ENCODE measurements at regions not wholly inside any gene's neighbourhood (a gene's known extent, or its start where the extent isn't known, plus 50 kb on each side); places are given as distances from the start of the nearest gene placed in this dataset.

DNA sequence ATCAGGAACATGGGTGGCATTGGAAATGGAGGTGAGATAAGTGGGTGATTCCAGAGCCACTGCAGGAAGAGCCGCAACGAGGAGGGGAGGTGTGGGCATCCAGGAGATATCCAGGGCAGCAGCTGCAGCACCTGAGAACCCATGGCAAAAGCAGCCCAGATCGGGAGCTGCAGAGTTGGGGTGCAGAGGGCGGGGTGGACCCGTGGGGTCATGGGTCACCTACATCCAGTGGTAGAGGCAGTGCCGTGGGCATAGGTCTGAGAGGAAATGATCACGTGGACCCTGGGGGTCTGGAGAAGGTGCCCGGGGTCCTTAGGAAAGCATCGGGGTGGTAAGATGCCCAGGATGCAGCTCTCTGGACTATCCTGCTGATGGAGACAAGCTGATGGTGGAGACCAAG is 530.0 kb downstream of the GLRX3 start:
- ChIA-PET CTCF (no interaction called here), POLR2A (no interaction called here)
- Mint-ChIP-seq H3K27me3 (no peaks in the 10 kb centered on the region), H3K4me1 (no peaks in the 10 kb centered on the region), H3K4me3 (no peak overlapping the region), H3K27ac (no peak overlapping the region), H3K9me3 (no peaks in the 10 kb centered on the region), H3K36me3 (ENCODE audit: low read depth) (no peaks in the 10 kb centered on the region)
- no peak for DNase-seq

DNA sequence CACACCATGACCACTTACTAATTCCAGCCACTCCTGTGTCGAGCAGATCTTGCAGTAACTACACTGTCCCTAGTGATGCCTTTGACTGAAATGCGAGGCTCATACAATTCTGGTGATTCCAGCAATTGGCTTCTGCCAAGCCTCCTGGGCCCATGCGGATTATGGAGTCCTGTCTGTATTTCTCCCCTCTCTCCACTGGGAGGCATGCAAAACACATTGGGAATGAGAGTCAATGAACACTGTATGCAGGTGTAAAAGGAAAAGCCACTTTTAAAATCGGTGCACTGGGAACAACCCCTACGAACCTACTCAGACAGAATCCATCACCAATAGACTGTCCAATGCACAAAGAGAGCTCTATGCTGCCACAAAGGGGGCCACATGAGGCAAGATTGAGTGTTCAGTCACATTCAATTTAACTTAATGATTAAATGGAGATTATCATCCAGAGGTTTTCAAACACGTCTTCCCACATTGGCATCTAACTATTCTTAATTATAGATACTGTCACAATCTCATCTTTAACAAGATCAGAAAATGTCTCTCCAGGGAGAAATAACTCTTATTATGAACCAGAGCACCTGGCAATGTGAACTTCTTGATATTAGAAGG is 550.6 kb downstream of the GLRX3 start:
- no peak for DNase-seq
- POLR2A ChIA-PET = no interaction called here

DNA sequence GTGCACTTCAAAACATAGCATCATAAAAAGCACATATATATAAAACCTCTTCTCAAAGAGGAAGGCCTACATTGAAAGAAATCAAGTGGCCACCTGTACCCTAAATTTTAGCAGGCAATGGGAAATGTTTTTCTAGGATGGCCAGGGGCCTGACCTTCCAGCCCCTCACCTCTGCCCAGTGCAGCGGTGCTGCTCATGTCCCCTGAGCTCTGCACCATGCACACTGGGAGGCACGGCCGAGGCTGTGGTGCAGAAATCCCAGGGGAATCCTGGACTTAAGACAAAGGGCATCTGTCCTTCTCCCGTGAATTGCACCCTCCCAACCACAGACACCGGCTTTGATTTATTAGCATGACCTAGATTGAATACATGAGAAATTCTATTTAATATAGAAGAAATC is 551.4 kb downstream of the GLRX3 start:
- no peaks in the 10 kb centered on the region for H3K27me3 Mint-ChIP-seq
- ChIA-PET POLR2A (no interaction called here), CTCF (no interaction called here)
- peaks cover 3% of the 10 kb centered on the region for H3K9me3 Mint-ChIP-seq
- H3K36me3 Mint-ChIP-seq (ENCODE audit: low read depth) = no peaks in the 10 kb centered on the region
- no peak for DNase-seq
- no peak overlapping the region for H3K27ac Mint-ChIP-seq
- no peaks in the 10 kb centered on the region for H3K4me1 Mint-ChIP-seq
- no peak overlapping the region for H3K4me3 Mint-ChIP-seq

More for the DNA sequence above, 550.6 kb downstream of the GLRX3 start:
- Mint-ChIP-seq H3K9me3 (peaks cover 3% of the 10 kb centered on the region), H3K4me1 (no peaks in the 10 kb centered on the region), H3K4me3 (no peak overlapping the region), H3K36me3 (ENCODE audit: low read depth) (no peaks in the 10 kb centered on the region), H3K27ac (no peak overlapping the region), H3K27me3 (no peaks in the 10 kb centered on the region)
- CTCF ChIA-PET = no interaction called here

- Mint-ChIP-seq H3K36me3 (ENCODE audit: low read depth) (no peaks in the 10 kb centered on the region), H3K4me1 (no peaks in the 10 kb centered on the region), H3K4me3 (no peak overlapping the region), H3K27me3 (no peaks in the 10 kb centered on the region), H3K9me3 (no peaks in the 10 kb centered on the region), H3K27ac (no peak overlapping the region)
- no peak for DNase-seq
- CTCF ChIA-PET = no interaction called here
- POLR2A ChIA-PET = no interaction called here
Observed at GRCh38 chr10:130689743-130690626, 553.8 kb downstream of the GLRX3 start.

DNA sequence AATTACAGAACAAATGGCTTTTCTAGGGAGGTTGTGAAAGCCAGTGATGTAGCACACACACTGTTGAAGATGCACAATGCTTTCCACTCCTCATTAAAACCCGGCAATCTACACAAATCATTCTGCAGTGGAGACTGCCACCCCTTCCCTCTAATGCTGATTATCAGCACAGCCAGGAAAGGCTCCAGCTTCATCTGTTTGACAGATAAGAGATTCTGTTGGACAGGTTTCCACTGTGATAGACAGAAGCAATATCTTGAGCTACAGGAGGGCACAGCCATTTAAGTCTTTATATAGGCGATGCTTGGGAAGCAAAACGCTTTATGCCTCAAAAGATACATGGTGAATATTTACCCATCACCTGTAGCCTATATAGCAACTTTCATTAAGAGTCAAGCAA is 555.6 kb downstream of the GLRX3 start:
- Mint-ChIP-seq H3K27ac (no peak overlapping the region), H3K4me1 (no peaks in the 10 kb centered on the region)

DNA sequence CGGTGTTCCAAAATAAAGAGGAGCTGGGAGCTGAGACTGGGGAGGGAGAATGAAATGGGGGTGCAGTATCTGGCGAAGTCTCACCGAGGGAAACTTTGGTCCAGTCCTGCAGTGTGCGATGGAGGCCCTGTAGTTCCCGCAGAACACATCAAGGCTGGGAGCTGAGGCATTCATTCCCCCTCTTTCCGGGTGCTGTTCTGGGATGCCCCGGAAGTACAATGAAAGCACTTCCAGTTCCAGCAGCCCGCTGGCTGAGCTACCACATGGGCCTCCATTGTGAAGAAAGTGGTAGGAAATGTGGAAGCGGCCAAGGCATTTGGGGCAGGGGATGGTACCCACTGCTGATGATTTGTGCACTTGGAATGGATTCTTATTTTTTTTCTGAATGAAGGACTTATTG is 560.7 kb downstream of the GLRX3 start:
- H3K36me3 Mint-ChIP-seq (ENCODE audit: low read depth) = no peaks in the 10 kb centered on the region
- H3K9me3 Mint-ChIP-seq = no peaks in the 10 kb centered on the region
- no peak overlapping the region for H3K27ac Mint-ChIP-seq
- POLR2A ChIA-PET = no interaction called here
- H3K4me3 Mint-ChIP-seq = no peak overlapping the region
- no peak for DNase-seq
- CTCF ChIA-PET = no interaction called here
- H3K27me3 Mint-ChIP-seq = no peaks in the 10 kb centered on the region
- H3K4me1 Mint-ChIP-seq = no peaks in the 10 kb centered on the region

More for the DNA sequence above, 555.6 kb downstream of the GLRX3 start:
- CTCF ChIA-PET = no interaction called here
- no peak overlapping the region for H3K4me3 Mint-ChIP-seq
- no peaks in the 10 kb centered on the region for H3K9me3 Mint-ChIP-seq
- H3K27me3 Mint-ChIP-seq = no peaks in the 10 kb centered on the region
- DNase-seq = no peak
- no peaks in the 10 kb centered on the region for H3K36me3 Mint-ChIP-seq (ENCODE audit: low read depth)
- POLR2A ChIA-PET = no interaction called here

DNA sequence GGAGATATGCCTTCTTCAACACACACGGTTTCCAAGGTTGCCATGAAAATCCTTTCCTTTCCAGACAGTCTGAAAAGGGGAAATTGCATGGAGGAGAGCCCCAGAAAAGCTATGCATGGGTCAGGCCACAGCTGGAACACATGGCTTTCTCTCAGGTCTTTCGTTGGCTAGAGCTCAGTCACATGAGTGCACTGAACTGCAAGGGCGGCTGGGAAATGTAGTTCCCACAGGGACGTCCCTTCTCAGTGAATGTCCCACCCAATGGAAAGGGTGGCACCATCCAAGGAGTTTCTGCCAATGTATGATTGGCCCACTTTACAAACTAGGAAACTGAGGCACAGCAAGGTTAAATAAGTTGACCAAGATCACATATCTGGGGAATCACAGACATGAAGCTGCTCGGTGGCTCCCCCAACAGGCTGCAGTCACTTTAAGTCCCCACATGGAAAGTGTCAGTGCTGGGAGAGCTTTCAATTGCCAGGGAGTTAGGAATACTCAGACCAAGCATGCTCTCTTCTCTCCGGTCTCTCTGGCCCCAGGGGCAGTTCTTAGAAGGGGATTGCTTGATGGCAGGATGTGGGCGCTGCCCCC is 571.3 kb downstream of the GLRX3 start:
- H3K4me3 Mint-ChIP-seq = no peak overlapping the region
- DNase-seq = no peak
- H3K36me3 Mint-ChIP-seq (ENCODE audit: low read depth) = no peaks in the 10 kb centered on the region
- no peak overlapping the region for H3K27ac Mint-ChIP-seq
- no peaks in the 10 kb centered on the region for H3K27me3 Mint-ChIP-seq
- ChIA-PET POLR2A (no interaction called here), CTCF (no interaction called here)
- no peaks in the 10 kb centered on the region for H3K9me3 Mint-ChIP-seq
- H3K4me1 Mint-ChIP-seq = no peaks in the 10 kb centered on the region

GRCh38 chr10:130708465-130709070 is 572.4 kb downstream of the GLRX3 start:
- no peaks in the 10 kb centered on the region for H3K9me3 Mint-ChIP-seq
- DNase-seq = no peak
- H3K4me1 Mint-ChIP-seq = no peaks in the 10 kb centered on the region
- no peaks in the 10 kb centered on the region for H3K27me3 Mint-ChIP-seq
- ChIA-PET POLR2A (no interaction called here), CTCF (no interaction called here)
- H3K4me3 Mint-ChIP-seq = no peak overlapping the region
- no peak overlapping the region for H3K27ac Mint-ChIP-seq
- no peaks in the 10 kb centered on the region for H3K36me3 Mint-ChIP-seq (ENCODE audit: low read depth)

GRCh38 chr10:130709415-130709814 is 573.2 kb downstream of the GLRX3 start:
- no peaks in the 10 kb centered on the region for H3K36me3 Mint-ChIP-seq (ENCODE audit: low read depth)
- no peaks in the 10 kb centered on the region for H3K27me3 Mint-ChIP-seq
- no peak for DNase-seq
- no peak overlapping the region for H3K4me3 Mint-ChIP-seq
- CTCF ChIA-PET = no interaction called here
- no peaks in the 10 kb centered on the region for H3K4me1 Mint-ChIP-seq
- no peak overlapping the region for H3K27ac Mint-ChIP-seq
- POLR2A ChIA-PET = no interaction called here
- H3K9me3 Mint-ChIP-seq = no peaks in the 10 kb centered on the region

DNA sequence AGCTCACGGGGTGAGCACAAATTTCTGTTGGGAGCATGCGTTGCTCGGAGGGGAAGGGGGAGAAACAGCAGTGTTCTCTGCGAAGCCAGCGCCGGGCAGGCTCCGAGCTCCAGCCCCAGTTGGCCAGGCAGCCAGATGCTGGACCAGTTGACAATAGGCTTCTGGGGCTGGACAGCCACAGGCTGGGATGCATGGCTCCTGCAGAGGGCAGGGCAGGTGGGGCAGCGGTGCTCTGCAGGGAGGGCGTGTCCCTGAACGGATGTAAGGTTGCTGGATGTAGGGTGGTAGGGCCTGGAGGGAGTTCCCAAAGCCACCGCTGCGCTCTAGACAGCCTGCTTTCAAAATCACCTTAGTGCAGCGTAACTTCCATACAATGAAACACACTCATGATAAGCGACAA is 574.9 kb downstream of the GLRX3 start:
- CTCF ChIA-PET = no interaction called here
- H3K36me3 Mint-ChIP-seq (ENCODE audit: low read depth) = no peaks in the 10 kb centered on the region
- no peak overlapping the region for H3K27ac Mint-ChIP-seq
- no peak overlapping the region for H3K4me3 Mint-ChIP-seq
- DNase-seq = no peak
- POLR2A ChIA-PET = no interaction called here
- H3K9me3 Mint-ChIP-seq = no peaks in the 10 kb centered on the region
- no peaks in the 10 kb centered on the region for H3K27me3 Mint-ChIP-seq
- no peaks in the 10 kb centered on the region for H3K4me1 Mint-ChIP-seq

DNA sequence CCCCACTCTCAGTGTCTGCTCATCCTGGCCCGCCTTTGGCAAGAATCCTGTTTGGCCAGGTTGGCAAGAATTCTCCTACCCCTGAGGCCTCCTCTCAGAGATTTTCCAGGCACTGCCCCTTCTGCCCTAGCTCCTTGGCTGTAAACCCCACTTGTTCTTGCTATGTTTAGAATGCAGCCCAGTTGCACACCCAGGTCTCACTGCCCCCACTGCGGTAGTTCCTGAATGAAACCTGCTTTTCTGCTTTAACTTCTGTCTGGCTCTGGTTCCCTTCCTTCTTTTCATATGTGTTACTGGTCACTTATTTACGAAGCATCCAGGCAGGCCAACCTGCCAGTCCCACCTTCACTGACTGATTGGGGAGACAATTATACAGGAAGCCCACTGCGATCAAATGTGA is 576.9 kb downstream of the GLRX3 start:
- no peaks in the 10 kb centered on the region for H3K4me1 Mint-ChIP-seq
- CTCF ChIA-PET = interaction anchor here (0.7 kb wide), 1 partner anchor 1148 kb away, joined by 3 read pairs; no protein-coding TSS in a partner anchor
- DNase-seq = no peak
- H3K27me3 Mint-ChIP-seq = no peaks in the 10 kb centered on the region
- H3K36me3 Mint-ChIP-seq (ENCODE audit: low read depth) = no peaks in the 10 kb centered on the region
- POLR2A ChIA-PET = no interaction called here
- H3K4me3 Mint-ChIP-seq = no peak overlapping the region
- no peak overlapping the region for H3K27ac Mint-ChIP-seq
- H3K9me3 Mint-ChIP-seq = no peaks in the 10 kb centered on the region

DNA sequence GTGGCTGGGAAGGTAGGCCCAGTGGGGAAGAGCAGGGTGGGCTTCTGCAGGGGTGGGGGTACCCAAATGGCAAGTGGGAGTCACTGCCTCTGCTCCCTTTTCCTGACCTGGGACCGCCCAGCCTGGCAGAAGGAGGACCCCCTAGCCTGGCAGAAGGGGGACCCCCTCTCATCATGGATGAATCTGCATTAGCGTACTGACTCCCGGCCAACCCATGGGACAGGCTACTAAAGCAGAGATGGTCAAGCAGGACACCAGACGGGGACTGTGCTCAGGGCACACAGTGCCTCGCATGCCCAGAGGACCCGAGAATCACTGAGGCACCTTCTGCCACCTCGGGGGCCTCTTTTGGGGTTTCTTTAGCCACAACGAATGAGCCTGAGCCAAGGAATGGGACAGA is 577.5 kb downstream of the GLRX3 start:
- H3K4me3 Mint-ChIP-seq = no peak overlapping the region
- no peaks in the 10 kb centered on the region for H3K4me1 Mint-ChIP-seq
- H3K27me3 Mint-ChIP-seq = no peaks in the 10 kb centered on the region
- H3K9me3 Mint-ChIP-seq = no peaks in the 10 kb centered on the region
- no peak overlapping the region for H3K27ac Mint-ChIP-seq
- POLR2A ChIA-PET = no interaction called here
- no peak for DNase-seq
- CTCF ChIA-PET = no interaction called here
- no peaks in the 10 kb centered on the region for H3K36me3 Mint-ChIP-seq (ENCODE audit: low read depth)

DNA sequence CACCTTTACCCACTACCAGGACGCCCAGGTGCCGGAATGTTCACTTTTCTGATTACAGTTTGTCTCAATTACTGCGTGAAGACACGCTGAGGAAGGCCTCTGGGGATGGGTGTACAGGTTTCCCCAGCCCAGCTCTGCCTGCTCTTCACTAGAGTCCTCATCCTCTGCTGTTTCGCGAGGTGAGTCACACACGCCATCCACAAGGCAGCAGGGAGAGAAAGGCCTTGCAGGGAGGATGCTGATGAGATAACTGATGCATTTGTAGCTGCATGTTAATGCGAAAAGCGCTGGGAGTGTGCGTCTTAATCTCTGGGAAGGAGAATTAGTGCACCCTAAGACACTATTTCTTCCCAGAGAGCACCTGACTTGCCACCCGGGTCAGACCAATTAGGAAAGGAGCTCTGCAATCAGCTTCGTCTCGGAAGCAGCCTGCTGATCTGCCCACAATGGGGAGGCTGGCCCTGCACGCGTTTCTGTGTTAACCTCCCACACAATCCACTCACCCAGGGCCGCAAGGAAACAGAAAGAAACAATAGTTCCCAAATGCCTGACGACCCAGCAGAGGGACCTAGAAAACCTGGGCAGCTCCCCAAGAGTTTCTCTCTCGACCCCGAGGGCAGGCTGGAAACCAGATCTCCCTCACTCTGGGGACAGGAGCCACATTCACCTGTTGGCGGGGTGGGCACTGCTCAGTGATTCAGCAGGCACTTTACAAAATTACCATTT is 578.7 kb downstream of the GLRX3 start:
- ChIA-PET CTCF (no interaction called here), POLR2A (no interaction called here)
- no peak for DNase-seq
- H3K4me1 Mint-ChIP-seq = no peaks in the 10 kb centered on the region
- H3K36me3 Mint-ChIP-seq (ENCODE audit: low read depth) = no peaks in the 10 kb centered on the region
- no peaks in the 10 kb centered on the region for H3K27me3 Mint-ChIP-seq
- H3K4me3 Mint-ChIP-seq = no peak overlapping the region
- no peak overlapping the region for H3K27ac Mint-ChIP-seq
- no peaks in the 10 kb centered on the region for H3K9me3 Mint-ChIP-seq
